PC-3 (cell line): ENCODE measurements at regions not wholly inside any gene's neighbourhood (a gene's known extent, or its start where the extent isn't known, plus 50 kb on each side); places are given as distances from the start of the nearest gene placed in this dataset.
A peak's percentile ranks its signal among the peaks of the same experiment; 100 is the strongest.

Source experiments
- ATAC-seq: fragments of 200-7000 bp; cut with Tn5 transposase; 2 replicates; pipeline ENCODE4 v1.9.1; 2020; ENCODE audit warnings: mild to moderate bottlenecking, moderate library complexity
- BruUV-seq: library from RNA; stranded (reverse); fragments of 400-500 nt; replicated peaks from 2 replicates; lab custom pipeline; 2021; lab: Mats Ljungman, UMichigan
- CTCF ChIA-PET: fragments of 300-600 bp; sonication (Branson Sonifier 250); formaldehyde crosslinking; loops from one replicate; lab custom pipeline; 2022; ENCODE audit warnings: antibody characterized with exemption; lab: Charles Lee
- POLR2A ChIA-PET: fragments of 300-600 bp; sonication (Branson Sonifier 250); formaldehyde crosslinking; loops from one replicate; lab custom pipeline; 2022; ENCODE audit warnings: antibody characterized with exemption; ENCODE audit not compliant: unreplicated experiment; lab: Charles Lee
- DNase-seq: peaks from one replicate; pipeline ENCODE4 v3.0.0-alpha.2; 2015
- H2AFZ ChIP-seq: fragments of 300-600 bp; sonication (generic); 2 replicates; pipeline ENCODE4 v1.6.0; 2016; ENCODE audit warnings: antibody characterized with exemption, low read length
- H3F3A ChIP-seq: fragments of 300-600 bp; sonication (generic); one replicate; pipeline ENCODE4 v1.6.0; 2017; ENCODE audit warnings: antibody characterized with exemption, low read length, control low read depth, mild to moderate bottlenecking; ENCODE audit not compliant: unreplicated experiment
- H3K27ac ChIP-seq: fragments of 300-600 bp; sonication (generic); 2 replicates; pipeline ENCODE4 v1.5.1; 2016; ENCODE audit warnings: mild to moderate bottlenecking, low read length
- H3K27me3 ChIP-seq: fragments of 300-600 bp; sonication (generic); 2 replicates; pipeline ENCODE4 v1.6.1; 2016; ENCODE audit warnings: low read length, mixed read lengths
- H3K36me3 ChIP-seq: fragments of 300-600 bp; sonication (generic); 2 replicates; pipeline ENCODE4 v1.6.1; 2016; ENCODE audit warnings: low read depth, mixed run types, low read length, mixed read lengths
- H3K4me1 ChIP-seq: fragments of 300-600 bp; sonication (generic); 2 replicates; pipeline ENCODE4 v1.5.1; 2016; ENCODE audit warnings: low read length; ENCODE audit not compliant: insufficient read depth
- H3K4me2 ChIP-seq: fragments of 300-600 bp; sonication (generic); 2 replicates; pipeline ENCODE4 v1.6.0; 2016; ENCODE audit warnings: low read length
- H3K4me3 ChIP-seq: fragments of 300-600 bp; sonication (generic); 2 replicates; pipeline ENCODE4 v1.5.1; 2016; ENCODE audit warnings: mild to moderate bottlenecking, low read length, mixed read lengths
- H3K79me2 ChIP-seq: fragments of 300-600 bp; sonication (generic); 2 replicates; pipeline ENCODE4 v1.6.1; 2017; ENCODE audit warnings: low read length, mixed read lengths
- H3K9ac ChIP-seq: fragments of 300-600 bp; sonication (generic); 2 replicates; pipeline ENCODE4 v1.6.0; 2016; ENCODE audit warnings: mild to moderate bottlenecking, low read length
- H3K9me2 ChIP-seq: fragments of 300-600 bp; sonication (generic); replicated peaks from 2 replicates; pipeline ENCODE4 v1.6.1; 2016; ENCODE audit warnings: mixed run types, low read length, mixed read lengths
- H3K9me3 ChIP-seq: fragments of 300-600 bp; sonication (generic); 2 replicates; pipeline ENCODE4 v1.6.1; 2016; ENCODE audit warnings: low read length, mixed read lengths
- H4K20me1 ChIP-seq: fragments of 300-600 bp; sonication (generic); 2 replicates; pipeline ENCODE4 v1.6.1; 2016; ENCODE audit warnings: low read length, mixed read lengths
- EZH2 ChIP-seq: fragments of 300-600 bp; sonication (generic); IDR thresholded peaks from one replicate; pipeline ENCODE4 v1.6.1; 2017; ENCODE audit warnings: antibody characterized with exemption, mild to moderate bottlenecking, low read length; ENCODE audit not compliant: unreplicated experiment
- EZH2phosphoT487 ChIP-seq: fragments of 300-600 bp; sonication (generic); IDR thresholded peaks from 2 replicates; pipeline ENCODE4 v1.6.1; 2018; ENCODE audit warnings: mild to moderate bottlenecking, antibody characterized with exemption, low read length, borderline replicate concordance
- intact Hi-C: fragments of 100-400 bp; cut with micrococcal nuclease; formaldehyde crosslinking; loops from 2 replicates; pipeline ENCODE4 v1.9.0; 2023
- TF ChIP-seq, protein P1 (sequence below): fragments of 300-600 bp; sonication (generic); conservative IDR thresholded peaks from 2 replicates; pipeline ENCODE4 v1.5.1; 2017; ENCODE audit warnings: antibody characterized with exemption, low read depth, mild to moderate bottlenecking, low read length

- peak overlapping the region; percentile 26; the same call in 1 of the 2 replicates for H3K4me2 ChIP-seq
- H4K20me1 ChIP-seq, result no peaks in the 10 kb centered on the region
- ATAC-seq (peak; percentile 63), DNase-seq (no peak)
- peak overlapping the region; percentile 75 for H2AFZ ChIP-seq
- H3F3A ChIP-seq, result no peaks in the 10 kb centered on the region
- no peaks in the 10 kb centered on the region for H3K79me2 ChIP-seq
- no peak overlapping the region for H3K27ac ChIP-seq
- BruUV-seq, result no TSS peak
- H3K9me3 ChIP-seq, result no peaks in the 10 kb centered on the region
- no peaks in the 10 kb centered on the region for H3K36me3 ChIP-seq
- no peak for TF ChIP-seq EZH2
- TF ChIP-seq, protein P1, sequence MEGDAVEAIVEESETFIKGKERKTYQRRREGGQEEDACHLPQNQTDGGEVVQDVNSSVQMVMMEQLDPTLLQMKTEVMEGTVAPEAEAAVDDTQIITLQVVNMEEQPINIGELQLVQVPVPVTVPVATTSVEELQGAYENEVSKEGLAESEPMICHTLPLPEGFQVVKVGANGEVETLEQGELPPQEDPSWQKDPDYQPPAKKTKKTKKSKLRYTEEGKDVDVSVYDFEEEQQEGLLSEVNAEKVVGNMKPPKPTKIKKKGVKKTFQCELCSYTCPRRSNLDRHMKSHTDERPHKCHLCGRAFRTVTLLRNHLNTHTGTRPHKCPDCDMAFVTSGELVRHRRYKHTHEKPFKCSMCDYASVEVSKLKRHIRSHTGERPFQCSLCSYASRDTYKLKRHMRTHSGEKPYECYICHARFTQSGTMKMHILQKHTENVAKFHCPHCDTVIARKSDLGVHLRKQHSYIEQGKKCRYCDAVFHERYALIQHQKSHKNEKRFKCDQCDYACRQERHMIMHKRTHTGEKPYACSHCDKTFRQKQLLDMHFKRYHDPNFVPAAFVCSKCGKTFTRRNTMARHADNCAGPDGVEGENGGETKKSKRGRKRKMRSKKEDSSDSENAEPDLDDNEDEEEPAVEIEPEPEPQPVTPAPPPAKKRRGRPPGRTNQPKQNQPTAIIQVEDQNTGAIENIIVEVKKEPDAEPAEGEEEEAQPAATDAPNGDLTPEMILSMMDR, result no peak
- no peak for TF ChIP-seq EZH2phosphoT487
- H3K4me3 ChIP-seq, result no peak overlapping the region
- no peak overlapping the region for H3K9ac ChIP-seq
- H3K4me1 ChIP-seq, result peaks cover 24% of the 10 kb centered on the region
- CTCF ChIA-PET, result no interaction called here
- intact Hi-C loops, result no loop called here
- no peaks in the 10 kb centered on the region for H3K27me3 ChIP-seq
- POLR2A ChIA-PET, result no interaction called here
- H3K9me2 ChIP-seq, result 0 out of 2 replicates have a peak, but pooled peaks cover 3% of the 10 kb centered on the region
Measured at GRCh38 chr1:59013276-59013927, 229.6 kb upstream of the JUN start.

DNA sequence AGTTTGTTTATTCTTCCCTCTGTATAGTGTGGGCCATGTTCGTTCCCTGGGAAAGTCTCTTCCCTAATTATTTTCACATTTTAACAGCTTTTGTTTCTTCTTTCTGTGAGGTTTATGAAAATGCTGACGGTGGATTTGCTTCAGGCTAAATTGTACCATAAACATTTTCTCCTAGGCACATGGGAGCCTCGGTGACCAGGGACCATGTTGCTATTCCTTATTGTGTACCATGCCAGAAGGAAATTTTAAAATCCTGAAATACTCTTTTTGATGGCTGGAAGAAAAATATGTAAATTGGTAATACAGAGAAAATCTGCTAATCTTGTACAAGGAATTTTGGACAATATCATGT lies 230.1 kb upstream of the JUN start:
- H3K4me1 ChIP-seq, result peaks cover 24% of the 10 kb centered on the region
- H3K9me3 ChIP-seq, result no peaks in the 10 kb centered on the region
- BruUV-seq, result no TSS peak
- no peak for ATAC-seq
- POLR2A ChIA-PET, result no interaction called here
- H3F3A ChIP-seq, result no peaks in the 10 kb centered on the region
- CTCF ChIA-PET, result no interaction called here
- H4K20me1 ChIP-seq, result no peaks in the 10 kb centered on the region
- no peak overlapping the region for H3K9ac ChIP-seq
- DNase-seq, result no peak
- H3K27me3 ChIP-seq, result no peaks in the 10 kb centered on the region
- H3K79me2 ChIP-seq, result no peaks in the 10 kb centered on the region
- intact Hi-C loops, result no loop called here
- H3K9me2 ChIP-seq, result 0 out of 2 replicates have a peak, but pooled peaks cover 3% of the 10 kb centered on the region
- peak overlapping the region; percentile 75 for H2AFZ ChIP-seq
- no peak overlapping the region for H3K4me3 ChIP-seq
- H3K27ac ChIP-seq, result no peak overlapping the region
- TF ChIP-seq, protein P1, result no peak
- TF ChIP-seq EZH2phosphoT487 (no peak), EZH2 (no peak)
- no peaks in the 10 kb centered on the region for H3K36me3 ChIP-seq
- no peak overlapping the region for H3K4me2 ChIP-seq

DNA sequence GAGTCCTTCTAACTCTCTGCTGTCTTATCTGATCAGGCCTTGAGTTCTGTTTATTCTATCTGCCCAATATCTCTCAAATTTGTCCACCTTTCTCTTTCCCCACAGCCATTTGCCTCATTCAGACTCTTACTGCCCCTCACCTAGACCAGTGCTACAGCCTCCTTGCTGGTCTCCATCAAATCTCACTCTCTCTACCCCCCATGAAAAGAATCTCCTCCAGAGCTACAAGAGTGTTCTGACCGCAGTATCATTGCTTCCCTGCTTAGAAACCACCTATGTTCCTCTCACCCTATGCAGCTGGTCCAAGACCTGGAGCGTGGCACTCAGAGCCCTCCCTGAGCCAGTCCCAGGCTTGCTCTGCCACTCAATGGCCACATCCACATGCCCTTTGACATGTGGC lies 231.0 kb upstream of the JUN start:
- H3K9me3 ChIP-seq, result no peaks in the 10 kb centered on the region
- no peaks in the 10 kb centered on the region for H3F3A ChIP-seq
- 0 out of 2 replicates have a peak, but pooled peaks cover 3% of the 10 kb centered on the region for H3K9me2 ChIP-seq
- H3K27me3 ChIP-seq, result no peaks in the 10 kb centered on the region
- no peaks in the 10 kb centered on the region for H3K36me3 ChIP-seq
- no peaks in the 10 kb centered on the region for H4K20me1 ChIP-seq
- no peaks in the 10 kb centered on the region for H3K79me2 ChIP-seq
- CTCF ChIA-PET, result no interaction called here
- no peak overlapping the region for H3K9ac ChIP-seq
- DNase-seq (no peak), ATAC-seq (no peak)
- TF ChIP-seq EZH2phosphoT487 (no peak), EZH2 (no peak)
- TF ChIP-seq, protein P1, result no peak
- no peak overlapping the region for H3K4me3 ChIP-seq
- intact Hi-C loops, result no loop called here
- H2AFZ ChIP-seq, result peak overlapping the region; percentile 39; the same call in 1 of the 2 replicates
- H3K4me1 ChIP-seq, result peaks cover 26% of the 10 kb centered on the region
- no peak overlapping the region for H3K4me2 ChIP-seq
- POLR2A ChIA-PET, result no interaction called here
- H3K27ac ChIP-seq, result no peak overlapping the region
- BruUV-seq, result no TSS peak
